Memory B cell (primary cell): ENCODE measurements at regions not wholly inside any gene's neighbourhood (a gene's known extent, or its start where the extent isn't known, plus 50 kb on each side); places are given as distances from the start of the nearest gene placed in this dataset.

ENCODE experiments used
- ATAC-seq: fragments of 150-1000 bp; cut with Tn5 transposase; 2 replicates; pipeline ENCODE4 v1.10.0; 2021; ENCODE audit warnings: low read depth, mild to moderate bottlenecking, moderate library complexity
- DNase-seq, 2 donors: peaks; one replicate each; pipeline ENCODE4 v3.0.0; 2022; ENCODE audit warnings: low spot score in 2 of 2
- H3K27ac Mint-ChIP-seq: one replicate; pipeline ENCODE4 v1.8.0; 2022; ENCODE audit warnings: mild to moderate bottlenecking, moderate library complexity, mixed read lengths
- H3K27me3 Mint-ChIP-seq: one replicate; pipeline ENCODE4 v1.8.0; 2022; ENCODE audit warnings: mixed read lengths
- H3K36me3 Mint-ChIP-seq: one replicate; pipeline ENCODE4 v1.8.0; 2022; ENCODE audit warnings: mild to moderate bottlenecking, mixed read lengths
- H3K4me1 Mint-ChIP-seq: one replicate; pipeline ENCODE4 v1.8.0; 2022; ENCODE audit warnings: mixed read lengths
- H3K4me3 Mint-ChIP-seq: one replicate; pipeline ENCODE4 v1.8.0; 2022; ENCODE audit warnings: mild to moderate bottlenecking, moderate library complexity, mixed read lengths
- H3K9me3 Mint-ChIP-seq: one replicate; pipeline ENCODE4 v1.8.0; 2022; ENCODE audit warnings: mixed read lengths

GRCh38 chr2:139814458-139814857 is 1034.3 kb upstream of the NXPH2 start:
- Mint-ChIP-seq H3K9me3 (peaks cover 5% of the 10 kb centered on the region), H3K27ac (no peak overlapping the region), H3K36me3 (no peaks in the 10 kb centered on the region), H3K27me3 (no peaks in the 10 kb centered on the region), H3K4me3 (no peak overlapping the region), H3K4me1 (no peaks in the 10 kb centered on the region)
- ATAC-seq (no peak), DNase-seq (no peak)

- DNase-seq (no peak), ATAC-seq (no peak)
- no peaks in the 10 kb centered on the region for H3K36me3 Mint-ChIP-seq
- no peak overlapping the region for H3K4me3 Mint-ChIP-seq
- H3K9me3 Mint-ChIP-seq = peaks cover 5% of the 10 kb centered on the region
- no peak overlapping the region for H3K27ac Mint-ChIP-seq
- H3K4me1 Mint-ChIP-seq = no peaks in the 10 kb centered on the region
- H3K27me3 Mint-ChIP-seq = no peaks in the 10 kb centered on the region
Measured at GRCh38 chr2:139813340-139813739, 1033.2 kb upstream of the NXPH2 start.

GRCh38 chr2:139805441-139805840 is 1025.3 kb upstream of the NXPH2 start:
- no peak overlapping the region for H3K4me3 Mint-ChIP-seq
- no peak for DNase-seq
- H3K36me3 Mint-ChIP-seq = no peaks in the 10 kb centered on the region
- ATAC-seq = no peak
- no peak overlapping the region for H3K27ac Mint-ChIP-seq
- H3K4me1 Mint-ChIP-seq = no peaks in the 10 kb centered on the region
- H3K9me3 Mint-ChIP-seq = peaks cover 2% of the 10 kb centered on the region
- no peaks in the 10 kb centered on the region for H3K27me3 Mint-ChIP-seq

GRCh38 chr2:139798391-139798790 is 1018.2 kb upstream of the NXPH2 start:
- Mint-ChIP-seq H3K9me3 (peaks cover 7% of the 10 kb centered on the region), H3K36me3 (no peaks in the 10 kb centered on the region), H3K4me1 (no peaks in the 10 kb centered on the region), H3K4me3 (no peak overlapping the region), H3K27me3 (no peaks in the 10 kb centered on the region), H3K27ac (no peak overlapping the region)
- ATAC-seq (no peak), DNase-seq (no peak)

GRCh38 chr2:139790807-139791752 is 1010.9 kb upstream of the NXPH2 start:
- H3K4me1 Mint-ChIP-seq = no peaks in the 10 kb centered on the region
- H3K9me3 Mint-ChIP-seq = peaks cover 4% of the 10 kb centered on the region
- DNase-seq (no peak), ATAC-seq (no peak)
- no peak overlapping the region for H3K4me3 Mint-ChIP-seq
- no peak overlapping the region for H3K27ac Mint-ChIP-seq
- no peaks in the 10 kb centered on the region for H3K27me3 Mint-ChIP-seq
- H3K36me3 Mint-ChIP-seq = no peaks in the 10 kb centered on the region

- H3K36me3 Mint-ChIP-seq = no peaks in the 10 kb centered on the region
- no peaks in the 10 kb centered on the region for H3K4me1 Mint-ChIP-seq
- H3K27me3 Mint-ChIP-seq = no peaks in the 10 kb centered on the region
- no peak overlapping the region for H3K4me3 Mint-ChIP-seq
- ATAC-seq (no peak), DNase-seq (no peak)
- no peak overlapping the region for H3K27ac Mint-ChIP-seq
- peaks cover 4% of the 10 kb centered on the region for H3K9me3 Mint-ChIP-seq
Measured at GRCh38 chr2:139790136-139790535, 1009.9 kb upstream of the NXPH2 start.

GRCh38 chr2:139778732-139779131 is 998.5 kb upstream of the NXPH2 start:
- Mint-ChIP-seq H3K9me3 (peaks cover 5% of the 10 kb centered on the region), H3K27ac (no peak overlapping the region)

GRCh38 chr2:139773720-139774277 is 993.6 kb upstream of the NXPH2 start:
- H3K4me1 Mint-ChIP-seq = no peaks in the 10 kb centered on the region
- H3K9me3 Mint-ChIP-seq = peaks cover 5% of the 10 kb centered on the region
- no peak overlapping the region for H3K27ac Mint-ChIP-seq
- ATAC-seq (no peak), DNase-seq (no peak)
- no peaks in the 10 kb centered on the region for H3K27me3 Mint-ChIP-seq
- H3K36me3 Mint-ChIP-seq = no peaks in the 10 kb centered on the region
- no peak overlapping the region for H3K4me3 Mint-ChIP-seq

More at GRCh38 chr2:139778732-139779131, 998.5 kb upstream of the NXPH2 start:
- ATAC-seq (no peak), DNase-seq (no peak)
- no peaks in the 10 kb centered on the region for H3K27me3 Mint-ChIP-seq
- H3K36me3 Mint-ChIP-seq = no peaks in the 10 kb centered on the region
- no peaks in the 10 kb centered on the region for H3K4me1 Mint-ChIP-seq
- no peak overlapping the region for H3K4me3 Mint-ChIP-seq

GRCh38 chr2:139769633-139770032 is 989.4 kb upstream of the NXPH2 start:
- no peaks in the 10 kb centered on the region for H3K36me3 Mint-ChIP-seq
- H3K27me3 Mint-ChIP-seq = no peaks in the 10 kb centered on the region
- H3K9me3 Mint-ChIP-seq = peaks cover 1% of the 10 kb centered on the region
- H3K4me1 Mint-ChIP-seq = no peaks in the 10 kb centered on the region
- ATAC-seq (no peak), DNase-seq (no peak)
- no peak overlapping the region for H3K27ac Mint-ChIP-seq
- no peak overlapping the region for H3K4me3 Mint-ChIP-seq

GRCh38 chr2:139763705-139764104 is 983.5 kb upstream of the NXPH2 start:
- no peaks in the 10 kb centered on the region for H3K36me3 Mint-ChIP-seq

GRCh38 chr2:139759000-139759505 is 978.9 kb upstream of the NXPH2 start:
- Mint-ChIP-seq H3K9me3 (peaks cover 11% of the 10 kb centered on the region), H3K4me3 (no peak overlapping the region), H3K4me1 (no peaks in the 10 kb centered on the region), H3K27ac (no peak overlapping the region), H3K36me3 (no peaks in the 10 kb centered on the region), H3K27me3 (no peaks in the 10 kb centered on the region)
- no peak for ATAC-seq
- DNase-seq = no peak

More at GRCh38 chr2:139763705-139764104, 983.5 kb upstream of the NXPH2 start:
- DNase-seq = no peak
- Mint-ChIP-seq H3K27me3 (no peaks in the 10 kb centered on the region), H3K27ac (no peak overlapping the region), H3K4me3 (no peak overlapping the region), H3K4me1 (no peaks in the 10 kb centered on the region), H3K9me3 (no peaks in the 10 kb centered on the region)
- ATAC-seq = no peak

GRCh38 chr2:139746901-139747300 is 966.7 kb upstream of the NXPH2 start:
- Mint-ChIP-seq H3K36me3 (no peaks in the 10 kb centered on the region), H3K27ac (no peak overlapping the region), H3K9me3 (peaks cover 8% of the 10 kb centered on the region), H3K27me3 (no peaks in the 10 kb centered on the region), H3K4me1 (no peaks in the 10 kb centered on the region), H3K4me3 (no peak overlapping the region)
- no peak for DNase-seq
- ATAC-seq = no peak

- Mint-ChIP-seq H3K36me3 (no peaks in the 10 kb centered on the region), H3K27me3 (no peaks in the 10 kb centered on the region), H3K4me3 (no peak overlapping the region), H3K27ac (no peak overlapping the region), H3K4me1 (no peaks in the 10 kb centered on the region), H3K9me3 (peaks cover 8% of the 10 kb centered on the region)
- DNase-seq (no peak), ATAC-seq (no peak)
Measured at GRCh38 chr2:139744273-139744672, 964.1 kb upstream of the NXPH2 start.
